ENCODE measurements at regions not wholly inside any gene's neighbourhood (a gene's known extent, or its start where the extent isn't known, plus 50 kb on each side); places are given as distances from the start of the nearest gene placed in this dataset.
"Not testable (repeated sequence)": the region's sequence is repeated elsewhere in the genome, so short reads cannot be mapped to it uniquely, and the experiment has no call there.

GRCh38 chr22:15835729-15836128, 145.9 kb downstream of the POTEH start:
- H3K4me3 Mint-ChIP-seq; H3K9ac ChIP-seq (ENCODE audit: insufficient read depth, low read length, poor library complexity, severe bottlenecking); intact Hi-C loops (cut with micrococcal nuclease); H4K20me1 ChIP-seq (ENCODE audit: insufficient read depth, low read length); H3K79me2 ChIP-seq (ENCODE audit: insufficient read depth, low read length); H3K9me3 ChIP-seq (replicated peaks in 1 of 2; ENCODE audit: control insufficient read depth in 1 of 2, insufficient read depth in 1 of 2, low read length in 2 of 2); H3K27ac ChIP-seq (ENCODE audit: low read depth in 1 of 2, low read length in 2 of 2); H3K4me1 Mint-ChIP-seq; H3K4me3 ChIP-seq (replicated peaks in 1 of 3; ENCODE audit: low read depth in 2 of 3, low read length in 3 of 3); H3K36me3 Mint-ChIP-seq; H3K4me1 ChIP-seq (ENCODE audit: control insufficient read depth in 1 of 2, insufficient read depth in 2 of 2, low read length in 2 of 2); H3K9me3 Mint-ChIP-seq; H3K27me3 ChIP-seq (ENCODE audit: control insufficient read depth in 2 of 2, insufficient read depth in 2 of 2, low read length in 2 of 2); DNase-seq; H3K4me2 ChIP-seq (replicated peaks; ENCODE audit: extremely low read depth, low read length, poor library complexity, severe bottlenecking); H3K27me3 Mint-ChIP-seq (ENCODE audit: low read depth in 3 of 3); H3K27ac Mint-ChIP-seq; H3K36me3 ChIP-seq (replicated peaks in 1 of 2; ENCODE audit: control insufficient read depth in 1 of 2, insufficient read depth in 2 of 2, low read length in 2 of 2); H2AFZ ChIP-seq (ENCODE audit: insufficient read depth, low read depth, low read length, poor library complexity, severe bottlenecking): not testable (repeated sequence)
- no CpG with 5 or more reads among the region's 9 CpGs for WGBS (ENCODE audit: insufficient coverage)

- H3K27me3 Mint-ChIP-seq (ENCODE audit: low read depth in 3 of 3); H3K27ac Mint-ChIP-seq; H3K36me3 ChIP-seq (replicated peaks in 1 of 2; ENCODE audit: control insufficient read depth in 1 of 2, insufficient read depth in 2 of 2, low read length in 2 of 2); H3K27me3 ChIP-seq (ENCODE audit: control insufficient read depth in 2 of 2, insufficient read depth in 2 of 2, low read length in 2 of 2); H3K4me1 Mint-ChIP-seq; intact Hi-C loops (cut with micrococcal nuclease); H2AFZ ChIP-seq (ENCODE audit: insufficient read depth, low read depth, low read length, poor library complexity, severe bottlenecking); H3K9ac ChIP-seq (ENCODE audit: insufficient read depth, low read length, poor library complexity, severe bottlenecking); H3K4me3 ChIP-seq (replicated peaks in 1 of 3; ENCODE audit: low read depth in 2 of 3, low read length in 3 of 3); H3K9me3 Mint-ChIP-seq; H4K20me1 ChIP-seq (ENCODE audit: insufficient read depth, low read length); H3K4me2 ChIP-seq (replicated peaks; ENCODE audit: extremely low read depth, low read length, poor library complexity, severe bottlenecking); H3K79me2 ChIP-seq (ENCODE audit: insufficient read depth, low read length); H3K4me3 Mint-ChIP-seq; H3K36me3 Mint-ChIP-seq; H3K9me3 ChIP-seq (replicated peaks in 1 of 2; ENCODE audit: control insufficient read depth in 1 of 2, insufficient read depth in 1 of 2, low read length in 2 of 2); H3K4me1 ChIP-seq (ENCODE audit: control insufficient read depth in 1 of 2, insufficient read depth in 2 of 2, low read length in 2 of 2); H3K27ac ChIP-seq (ENCODE audit: low read depth in 1 of 2, low read length in 2 of 2); DNase-seq: not testable (repeated sequence)
- no CpG with 5 or more reads among the region's 1 CpG for WGBS (ENCODE audit: insufficient coverage)
These were observed 159.9 kb downstream of the POTEH start for GRCh38 chr22:15849772-15850171.

DNA sequence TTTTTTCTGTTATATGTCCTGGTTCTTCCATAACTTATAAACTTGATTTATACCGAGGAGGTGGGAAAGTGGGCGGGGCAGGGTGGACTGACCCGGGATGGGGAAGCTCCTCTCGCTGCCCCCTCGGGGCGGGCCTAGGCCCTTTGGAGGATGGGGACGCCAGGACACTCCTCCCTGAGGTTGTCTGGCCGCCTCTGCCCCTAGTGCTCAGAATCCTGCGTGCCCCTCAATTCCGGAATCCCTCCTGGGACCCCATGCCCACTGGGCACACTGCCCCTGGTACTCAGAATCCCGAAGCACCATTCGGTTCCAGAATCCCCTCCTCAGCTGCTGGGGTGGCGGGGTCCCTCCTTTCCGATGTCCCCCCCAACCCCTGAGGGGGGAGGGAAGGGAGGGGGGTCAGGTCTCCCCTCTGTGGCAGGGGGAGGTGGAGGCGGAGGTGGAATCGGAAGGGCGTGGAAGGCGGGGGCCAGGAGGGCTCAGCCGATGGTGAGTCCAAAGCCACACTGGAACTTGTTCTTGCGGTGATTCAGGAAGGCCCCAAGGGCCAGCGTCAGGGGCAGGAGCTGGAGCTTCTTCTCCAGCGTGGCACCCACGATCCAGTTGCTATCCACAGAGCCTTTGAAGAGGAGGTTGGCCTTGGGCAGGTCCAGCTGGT, 164.0 kb downstream of the POTEH start:
- H3K27me3 ChIP-seq (ENCODE audit: control insufficient read depth in 2 of 2, insufficient read depth in 2 of 2, low read length in 2 of 2); H3K36me3 ChIP-seq (replicated peaks in 1 of 2; ENCODE audit: control insufficient read depth in 1 of 2, insufficient read depth in 2 of 2, low read length in 2 of 2); H3K36me3 Mint-ChIP-seq; H4K20me1 ChIP-seq (ENCODE audit: insufficient read depth, low read length); H2AFZ ChIP-seq (ENCODE audit: insufficient read depth, low read depth, low read length, poor library complexity, severe bottlenecking); H3K27ac Mint-ChIP-seq; H3K27ac ChIP-seq (ENCODE audit: low read depth in 1 of 2, low read length in 2 of 2); H3K4me3 ChIP-seq (replicated peaks in 1 of 3; ENCODE audit: low read depth in 2 of 3, low read length in 3 of 3); H3K4me2 ChIP-seq (replicated peaks; ENCODE audit: extremely low read depth, low read length, poor library complexity, severe bottlenecking); H3K9me3 Mint-ChIP-seq; intact Hi-C loops (cut with micrococcal nuclease); DNase-seq; H3K9ac ChIP-seq (ENCODE audit: insufficient read depth, low read length, poor library complexity, severe bottlenecking); H3K9me3 ChIP-seq (replicated peaks in 1 of 2; ENCODE audit: control insufficient read depth in 1 of 2, insufficient read depth in 1 of 2, low read length in 2 of 2); H3K79me2 ChIP-seq (ENCODE audit: insufficient read depth, low read length); H3K4me1 Mint-ChIP-seq; H3K27me3 Mint-ChIP-seq (ENCODE audit: low read depth in 3 of 3); H3K4me3 Mint-ChIP-seq; H3K4me1 ChIP-seq (ENCODE audit: control insufficient read depth in 1 of 2, insufficient read depth in 2 of 2, low read length in 2 of 2): not testable (repeated sequence)
- 76% methylated on average over 5 of the region's 23 CpGs for WGBS (ENCODE audit: insufficient coverage)

DNA sequence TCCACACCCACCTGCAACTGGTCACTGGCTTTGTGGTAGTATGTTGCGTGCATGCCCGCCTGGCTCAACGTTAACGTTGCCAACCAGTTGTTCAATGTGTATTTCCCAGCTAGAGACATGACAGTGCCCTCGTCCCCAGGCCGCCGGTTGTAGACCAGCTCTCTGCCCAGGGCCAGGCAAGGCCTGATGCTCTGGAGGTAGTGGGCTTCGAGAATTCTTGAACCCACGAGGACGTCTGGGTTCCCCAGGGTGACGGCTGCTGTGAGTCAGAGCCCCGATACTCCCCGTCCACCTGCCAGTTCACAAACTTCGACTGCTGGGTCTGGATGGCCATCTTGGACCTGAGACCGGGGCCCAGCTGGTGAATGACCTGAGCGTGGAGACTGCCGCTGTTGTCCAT, 164.6 kb downstream of the POTEH start:
- H3K36me3 ChIP-seq (replicated peaks in 1 of 2; ENCODE audit: control insufficient read depth in 1 of 2, insufficient read depth in 2 of 2, low read length in 2 of 2); H3K27me3 ChIP-seq (ENCODE audit: control insufficient read depth in 2 of 2, insufficient read depth in 2 of 2, low read length in 2 of 2); H3K9me3 ChIP-seq (replicated peaks in 1 of 2; ENCODE audit: control insufficient read depth in 1 of 2, insufficient read depth in 1 of 2, low read length in 2 of 2); H2AFZ ChIP-seq (ENCODE audit: insufficient read depth, low read depth, low read length, poor library complexity, severe bottlenecking); H3K4me2 ChIP-seq (replicated peaks; ENCODE audit: extremely low read depth, low read length, poor library complexity, severe bottlenecking); H3K4me3 ChIP-seq (replicated peaks in 1 of 3; ENCODE audit: low read depth in 2 of 3, low read length in 3 of 3); H3K4me1 Mint-ChIP-seq; H3K27ac ChIP-seq (ENCODE audit: low read depth in 1 of 2, low read length in 2 of 2); H3K79me2 ChIP-seq (ENCODE audit: insufficient read depth, low read length); H3K4me3 Mint-ChIP-seq; H3K9ac ChIP-seq (ENCODE audit: insufficient read depth, low read length, poor library complexity, severe bottlenecking); H3K4me1 ChIP-seq (ENCODE audit: control insufficient read depth in 1 of 2, insufficient read depth in 2 of 2, low read length in 2 of 2); H3K36me3 Mint-ChIP-seq; H3K9me3 Mint-ChIP-seq; H3K27me3 Mint-ChIP-seq (ENCODE audit: low read depth in 3 of 3); H3K27ac Mint-ChIP-seq; intact Hi-C loops (cut with micrococcal nuclease); H4K20me1 ChIP-seq (ENCODE audit: insufficient read depth, low read length): not testable (repeated sequence)
- DNase-seq = peak in 1 of 3 donors; percentile 1
- 92% methylated on average over 11 of the region's 17 CpGs for WGBS (ENCODE audit: insufficient coverage)
